ENCODE measurements at regions not wholly inside any gene's neighbourhood (a gene's known extent, or its start where the extent isn't known, plus 50 kb on each side); places are given as distances from the start of the nearest gene placed in this dataset.

DNA sequence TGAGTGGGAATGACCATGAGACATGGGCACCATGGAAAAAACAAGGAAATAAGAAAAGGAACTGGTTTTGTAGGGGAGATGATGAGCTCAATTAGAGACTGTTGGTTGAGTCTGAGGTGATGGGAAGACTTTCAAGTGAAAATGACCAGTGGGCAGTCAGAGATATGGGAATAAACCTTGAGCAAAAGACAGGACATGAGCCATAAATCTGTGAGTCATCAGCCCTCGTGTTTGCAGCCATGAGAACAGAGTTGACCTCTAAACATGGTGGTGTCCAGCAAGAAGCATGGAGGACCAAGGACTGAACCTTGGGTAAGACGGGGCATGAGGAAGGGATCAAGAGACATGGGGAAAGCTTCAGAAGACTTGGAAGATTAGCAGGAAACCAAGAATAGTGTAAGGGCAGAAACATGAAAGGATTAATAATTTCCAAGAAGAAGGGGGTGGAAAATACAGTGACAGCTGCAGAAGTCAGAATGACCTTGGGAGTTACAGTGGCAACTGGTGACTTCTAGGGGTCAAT lies 280.6 kb upstream of the PRDM1 start:
- in situ Hi-C loops (cut with HindIII; ENCODE audit: low sequenced_read_pairs) = no loop called here
- TF ChIP-seq, protein P1, sequence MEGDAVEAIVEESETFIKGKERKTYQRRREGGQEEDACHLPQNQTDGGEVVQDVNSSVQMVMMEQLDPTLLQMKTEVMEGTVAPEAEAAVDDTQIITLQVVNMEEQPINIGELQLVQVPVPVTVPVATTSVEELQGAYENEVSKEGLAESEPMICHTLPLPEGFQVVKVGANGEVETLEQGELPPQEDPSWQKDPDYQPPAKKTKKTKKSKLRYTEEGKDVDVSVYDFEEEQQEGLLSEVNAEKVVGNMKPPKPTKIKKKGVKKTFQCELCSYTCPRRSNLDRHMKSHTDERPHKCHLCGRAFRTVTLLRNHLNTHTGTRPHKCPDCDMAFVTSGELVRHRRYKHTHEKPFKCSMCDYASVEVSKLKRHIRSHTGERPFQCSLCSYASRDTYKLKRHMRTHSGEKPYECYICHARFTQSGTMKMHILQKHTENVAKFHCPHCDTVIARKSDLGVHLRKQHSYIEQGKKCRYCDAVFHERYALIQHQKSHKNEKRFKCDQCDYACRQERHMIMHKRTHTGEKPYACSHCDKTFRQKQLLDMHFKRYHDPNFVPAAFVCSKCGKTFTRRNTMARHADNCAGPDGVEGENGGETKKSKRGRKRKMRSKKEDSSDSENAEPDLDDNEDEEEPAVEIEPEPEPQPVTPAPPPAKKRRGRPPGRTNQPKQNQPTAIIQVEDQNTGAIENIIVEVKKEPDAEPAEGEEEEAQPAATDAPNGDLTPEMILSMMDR (IDR thresholded peaks at IDR 0.05; ENCODE audit: low read depth, low read length, missing control alignments) = no peak
- no peak overlapping the region for H3K4me3 ChIP-seq (ENCODE audit: low read depth, low read length)
- no peak for DNase-seq (ENCODE audit: low read depth)

- no peak for DNase-seq (ENCODE audit: low read depth)
- no peak overlapping the region for H3K4me3 ChIP-seq (ENCODE audit: low read depth, low read length)
- in situ Hi-C loops (cut with HindIII; ENCODE audit: low sequenced_read_pairs) = no loop called here
- TF ChIP-seq, protein P1 (IDR thresholded peaks at IDR 0.05; ENCODE audit: low read depth, low read length, missing control alignments) = no peak
Observed at GRCh38 chr6:105804424-105804823, 281.7 kb upstream of the PRDM1 start.

GRCh38 chr6:105804000-105804399 lies 282.1 kb upstream of the PRDM1 start:
- no peak for DNase-seq (ENCODE audit: low read depth)
- in situ Hi-C loops (cut with HindIII; ENCODE audit: low sequenced_read_pairs) = no loop called here
- TF ChIP-seq, protein P1 (IDR thresholded peaks at IDR 0.05; ENCODE audit: low read depth, low read length, missing control alignments) = no peak
- H3K4me3 ChIP-seq (ENCODE audit: low read depth, low read length) = no peak overlapping the region

- DNase-seq (ENCODE audit: low read depth) = no peak
- in situ Hi-C loops (cut with HindIII; ENCODE audit: low sequenced_read_pairs) = no loop called here
- TF ChIP-seq, protein P1 (IDR thresholded peaks at IDR 0.05; ENCODE audit: low read depth, low read length, missing control alignments) = no peak
- H3K4me3 ChIP-seq (ENCODE audit: low read depth, low read length) = no peak overlapping the region
Observed at GRCh38 chr6:105803442-105803841, 282.7 kb upstream of the PRDM1 start.

DNA sequence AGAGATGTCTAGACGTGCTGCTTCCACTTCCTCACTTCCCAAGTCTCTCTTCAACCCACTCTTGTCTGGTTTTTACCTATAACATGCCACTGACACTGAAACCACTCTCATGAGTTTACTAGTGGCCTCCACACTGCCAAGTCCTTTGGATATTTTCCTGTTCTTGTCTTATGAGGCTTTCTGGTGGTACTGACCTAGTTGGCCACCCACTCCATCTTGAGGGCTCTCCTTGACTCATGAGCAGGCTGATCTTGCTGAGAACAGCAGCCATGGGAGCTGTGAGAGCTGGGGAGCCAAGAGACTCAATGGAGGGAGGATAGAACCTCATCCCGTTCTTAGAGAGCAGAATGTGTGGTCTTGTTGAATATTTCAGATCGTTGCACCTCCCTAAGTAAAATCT lies 283.4 kb upstream of the PRDM1 start:
- DNase-seq (ENCODE audit: low read depth) = no peak
- TF ChIP-seq, protein P1 (IDR thresholded peaks at IDR 0.05; ENCODE audit: low read depth, low read length, missing control alignments) = no peak
- H3K4me3 ChIP-seq (ENCODE audit: low read depth, low read length) = no peak overlapping the region
- in situ Hi-C loops (cut with HindIII; ENCODE audit: low sequenced_read_pairs) = no loop called here

DNA sequence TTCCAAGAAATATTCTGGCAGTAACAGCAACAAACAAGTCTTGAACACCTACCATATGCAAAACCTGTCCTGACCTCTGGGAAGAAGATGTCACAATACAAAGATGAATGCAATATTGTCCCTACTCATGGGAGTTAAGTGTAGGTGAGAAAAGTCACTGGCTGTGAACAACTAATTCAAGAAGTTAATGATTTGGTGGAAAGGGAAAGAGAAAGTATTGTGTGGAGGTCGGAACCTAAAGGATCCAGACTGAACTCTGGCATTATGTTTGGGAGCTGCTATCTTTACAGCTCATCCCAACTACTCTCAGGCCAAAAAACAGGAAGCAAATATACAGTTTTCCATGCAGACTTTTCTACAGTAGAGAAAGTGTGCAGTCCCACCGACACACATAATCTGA lies 285.3 kb upstream of the PRDM1 start:
- TF ChIP-seq, protein P1 (IDR thresholded peaks at IDR 0.05; ENCODE audit: low read depth, low read length, missing control alignments) = no peak
- in situ Hi-C loops (cut with HindIII; ENCODE audit: low sequenced_read_pairs) = no loop called here
- DNase-seq (ENCODE audit: low read depth) = no peak

DNA sequence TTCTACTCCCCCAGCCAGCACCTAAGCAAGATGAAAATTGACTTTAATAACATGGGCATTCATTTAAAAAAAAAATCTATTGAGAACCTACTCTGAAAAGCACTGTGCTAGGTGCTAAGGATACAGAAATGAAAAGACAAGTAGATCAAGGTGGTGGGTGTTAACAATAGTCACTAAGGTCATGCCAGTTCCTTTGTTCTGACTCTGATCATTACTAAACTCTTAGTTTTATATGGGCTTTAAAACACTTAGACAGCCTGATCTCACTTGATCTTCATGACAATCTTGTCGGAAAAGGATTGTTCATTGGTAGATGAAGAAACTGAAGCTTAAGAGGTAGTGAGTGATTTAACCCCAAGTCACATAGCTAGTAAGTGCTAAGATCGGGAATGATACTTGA lies 285.7 kb upstream of the PRDM1 start:
- in situ Hi-C loops (cut with HindIII; ENCODE audit: low sequenced_read_pairs) = no loop called here
- no peak overlapping the region for H3K4me3 ChIP-seq (ENCODE audit: low read depth, low read length)
- TF ChIP-seq, protein P1 (IDR thresholded peaks at IDR 0.05; ENCODE audit: low read depth, low read length, missing control alignments) = no peak
- no peak for DNase-seq (ENCODE audit: low read depth)

More for the DNA sequence above, 285.3 kb upstream of the PRDM1 start:
- no peak overlapping the region for H3K4me3 ChIP-seq (ENCODE audit: low read depth, low read length)
